Breast epithelium (tissue), 4 donors: ENCODE measurements at regions not wholly inside any gene's neighbourhood (a gene's known extent, or its start where the extent isn't known, plus 50 kb on each side); places are given as distances from the start of the nearest gene placed in this dataset.

Experiments used
- DNase-seq, 2 donors: peaks; one replicate each; pipeline ENCODE4 v3.0.0-alpha.2; 2019; ENCODE audit warnings: low spot score in 2 of 2
- H3K27ac ChIP-seq, 2 donors: fragments of 200-600 bp; sonication (generic) in 1 of 2; one replicate each; pipeline ENCODE4 v1.5.1; 2016 to 2019; ENCODE audit warnings: mild to moderate bottlenecking in 1 of 2
- H3K27me3 ChIP-seq, 2 donors: fragments of 200-600 bp; sonication (generic) in 1 of 2; one replicate each; pipeline versions ENCODE4 v1.5.1 to v1.6.0; 2017 to 2019; ENCODE audit warnings: control low read depth in 1 of 2, mild to moderate bottlenecking in 1 of 2
- H3K36me3 ChIP-seq: fragments of 200-600 bp; one replicate; pipeline ENCODE4 v1.5.1; 2019
- H3K4me1 ChIP-seq, 2 donors: fragments of 200-600 bp; sonication (generic); one replicate each; pipeline ENCODE4 v1.5.1; 2016 to 2019; ENCODE audit warnings: control low read depth in 1 of 2
- H3K4me3 ChIP-seq, 3 donors: fragments of 200-600 bp; sonication (generic); 1 replicate in 2 of 3; 2 replicates in 1 of 3; pipeline ENCODE4 v1.5.1; 2016 to 2019; ENCODE audit warnings: mild to moderate bottlenecking in 3 of 3, moderate library complexity in 2 of 3
- H3K9me3 ChIP-seq, 2 donors: fragments of 200-600 bp; sonication (generic) in 1 of 2; one replicate each; pipeline ENCODE4 v1.5.1; 2016 to 2019; ENCODE audit warnings: control low read depth in 1 of 2
- POLR2A ChIP-seq: fragments of 450-650 bp; IDR thresholded peaks from one replicate; pipeline ENCODE4 v1.6.1; 2016; ENCODE audit warnings: antibody characterized with exemption, mild to moderate bottlenecking, moderate library complexity
- POLR2AphosphoS5 ChIP-seq, 3 donors: sonication (generic); formaldehyde crosslinking; IDR thresholded peaks; one replicate each; pipeline ENCODE4 v1.6.1; 2017; ENCODE audit warnings: antibody characterized with exemption in 3 of 3
- intact Hi-C: fragments of 100-400 bp; cut with DNase I; formaldehyde crosslinking; loops from one replicate; pipeline ENCODE4 v1.15.1; 2023; ENCODE audit warnings: low total_unique reads
- TF ChIP-seq, protein P1 (sequence below), 3 donors: fragments of 450-650 bp; IDR thresholded peaks; one replicate each; pipeline ENCODE4 v1.5.1; 2016 to 2017; ENCODE audit warnings: antibody characterized with exemption in 3 of 3, mild to moderate bottlenecking in 3 of 3, moderate library complexity in 3 of 3

DNA sequence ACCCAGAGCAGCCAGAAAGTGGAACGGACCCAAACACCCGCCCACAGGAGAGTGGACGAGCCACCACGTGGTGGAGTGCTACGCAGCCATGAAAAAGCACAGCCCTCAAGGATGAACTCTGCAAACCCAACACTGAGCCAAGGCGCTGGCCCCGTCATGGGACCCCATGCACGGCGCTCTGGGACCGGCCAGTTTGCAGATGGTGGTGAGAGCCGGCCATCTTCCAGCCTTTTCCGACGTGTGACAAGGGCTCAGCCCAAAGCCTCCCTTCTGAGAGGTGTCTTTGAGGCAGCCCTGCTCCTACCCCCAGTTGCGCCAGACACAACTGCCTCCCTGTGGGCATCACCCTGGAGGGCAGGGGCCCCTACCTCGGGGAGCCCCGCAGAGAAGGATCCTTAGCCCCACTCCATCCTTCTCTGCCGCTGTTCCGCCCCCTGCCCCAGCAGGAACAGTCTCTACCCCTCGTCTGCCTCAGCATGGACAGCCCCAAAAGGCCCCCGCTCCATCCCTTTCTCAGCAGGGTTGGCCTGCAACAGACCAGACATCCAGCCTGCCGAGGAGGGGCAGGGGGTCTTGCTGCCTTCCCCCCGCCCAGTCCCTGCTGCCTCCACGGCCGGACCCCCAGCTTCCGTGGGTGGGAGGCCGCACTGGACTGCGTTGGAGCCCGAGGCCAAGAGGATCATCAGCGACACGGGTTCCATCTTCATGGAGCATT lies 75.7 kb downstream of the MICALL2 start:
- intact Hi-C loops = no loop called here
- DNase-seq = no peak

DNA sequence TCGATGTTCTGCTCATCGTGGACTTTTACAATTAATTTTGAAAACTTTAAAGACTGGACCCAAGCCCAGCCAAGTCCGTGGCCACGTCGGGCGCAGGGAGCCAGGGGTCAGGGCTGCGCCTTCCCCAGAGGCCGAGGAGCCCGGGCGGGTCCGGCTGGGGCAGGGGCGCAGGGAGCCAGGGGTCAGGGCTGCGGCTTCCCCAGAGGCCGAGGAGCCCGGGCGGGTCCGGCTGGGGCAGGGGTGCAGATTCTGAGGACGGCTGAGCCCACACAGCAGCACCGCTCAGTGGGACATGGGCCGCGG lies 75.2 kb downstream of the MICALL2 start:
- Histone ChIP-seq H3K9me3 (peaks cover 0 to 4% of the 10 kb centered on the region in 2 donors), H3K27ac (no peak overlapping the region), H3K36me3 (no peaks in the 10 kb centered on the region), H3K4me1 (no peaks in the 10 kb centered on the region), H3K4me3 (no peak overlapping the region), H3K27me3 (peaks cover 0 to 83% of the 10 kb centered on the region in 2 donors)
- no peak for DNase-seq
- intact Hi-C loops = no loop called here
- TF ChIP-seq, protein P1, sequence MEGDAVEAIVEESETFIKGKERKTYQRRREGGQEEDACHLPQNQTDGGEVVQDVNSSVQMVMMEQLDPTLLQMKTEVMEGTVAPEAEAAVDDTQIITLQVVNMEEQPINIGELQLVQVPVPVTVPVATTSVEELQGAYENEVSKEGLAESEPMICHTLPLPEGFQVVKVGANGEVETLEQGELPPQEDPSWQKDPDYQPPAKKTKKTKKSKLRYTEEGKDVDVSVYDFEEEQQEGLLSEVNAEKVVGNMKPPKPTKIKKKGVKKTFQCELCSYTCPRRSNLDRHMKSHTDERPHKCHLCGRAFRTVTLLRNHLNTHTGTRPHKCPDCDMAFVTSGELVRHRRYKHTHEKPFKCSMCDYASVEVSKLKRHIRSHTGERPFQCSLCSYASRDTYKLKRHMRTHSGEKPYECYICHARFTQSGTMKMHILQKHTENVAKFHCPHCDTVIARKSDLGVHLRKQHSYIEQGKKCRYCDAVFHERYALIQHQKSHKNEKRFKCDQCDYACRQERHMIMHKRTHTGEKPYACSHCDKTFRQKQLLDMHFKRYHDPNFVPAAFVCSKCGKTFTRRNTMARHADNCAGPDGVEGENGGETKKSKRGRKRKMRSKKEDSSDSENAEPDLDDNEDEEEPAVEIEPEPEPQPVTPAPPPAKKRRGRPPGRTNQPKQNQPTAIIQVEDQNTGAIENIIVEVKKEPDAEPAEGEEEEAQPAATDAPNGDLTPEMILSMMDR (IDR thresholded peaks at IDR 0.05) = no peak
- TF ChIP-seq POLR2A = no peak
- TF ChIP-seq POLR2AphosphoS5 (IDR thresholded peaks at IDR 0.05) = no peak

More for the DNA sequence above, 75.7 kb downstream of the MICALL2 start:
- H3K4me1 ChIP-seq = no peaks in the 10 kb centered on the region
- peaks cover 0 to 4% of the 10 kb centered on the region in 2 donors for H3K9me3 ChIP-seq
- no peak overlapping the region for H3K4me3 ChIP-seq
- TF ChIP-seq, protein P1 (IDR thresholded peaks at IDR 0.05) = no peak
- TF ChIP-seq POLR2A = no peak
- TF ChIP-seq POLR2AphosphoS5 (IDR thresholded peaks at IDR 0.05) = no peak
- H3K36me3 ChIP-seq = no peaks in the 10 kb centered on the region
- H3K27me3 ChIP-seq = peaks cover 0 to 82% of the 10 kb centered on the region in 2 donors
- H3K27ac ChIP-seq = no peak overlapping the region
